GM18498 (cell line): ENCODE measurements at regions not wholly inside any gene's neighbourhood (a gene's known extent, or its start where the extent isn't known, plus 50 kb on each side); places are given as distances from the start of the nearest gene placed in this dataset.
"Not testable (repeated sequence)": the region's sequence is repeated elsewhere in the genome, so short reads cannot be mapped to it uniquely, and the experiment has no call there.

Experiments
- ATAC-seq: cut with Tn5 transposase; IDR thresholded peaks from one replicate; pipeline ENCODE4 v1.9.1; 2021; ENCODE audit warnings: mild to moderate bottlenecking, moderate library complexity; ENCODE audit not compliant: unreplicated experiment

DNA sequence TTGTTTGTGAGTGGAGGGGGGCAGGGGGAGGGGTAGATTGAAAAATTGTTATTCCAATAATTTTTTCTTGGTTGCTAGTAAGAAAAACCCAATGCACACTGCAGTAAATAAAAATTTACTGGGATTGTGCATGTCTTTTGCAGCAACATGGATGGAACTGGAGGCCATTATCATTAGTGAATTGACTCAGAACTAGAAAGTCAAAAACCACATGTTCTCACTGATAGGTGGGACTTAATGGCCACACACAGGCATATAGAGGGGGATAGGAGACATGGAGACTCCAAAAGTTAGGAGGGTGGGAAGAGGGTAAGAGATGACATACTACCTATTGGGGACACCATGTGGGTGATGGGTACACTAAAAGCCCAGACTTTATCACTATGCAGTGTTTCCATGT lies 67.2 kb downstream of the BUB3 start:
- no peak for ATAC-seq

DNA sequence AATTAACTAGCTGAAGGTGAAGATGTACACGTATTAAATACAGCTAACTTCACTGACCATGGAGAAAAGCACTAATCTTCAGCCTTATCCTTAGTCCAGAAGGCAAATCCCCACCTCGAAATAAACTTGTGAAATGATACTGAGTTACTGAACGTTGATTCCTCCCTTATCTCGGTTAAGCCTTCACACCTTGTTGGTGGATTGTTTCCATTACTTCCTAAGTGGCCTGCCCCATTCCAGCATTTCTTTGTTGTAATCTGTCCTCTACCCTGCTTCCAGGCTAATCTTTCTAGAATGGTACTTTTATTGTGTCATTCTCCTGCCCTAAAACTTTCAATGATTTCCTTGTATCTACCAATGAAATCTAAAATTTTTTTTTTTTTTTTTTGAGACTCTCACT lies 68.6 kb downstream of the BUB3 start:
- ATAC-seq: no peak

DNA sequence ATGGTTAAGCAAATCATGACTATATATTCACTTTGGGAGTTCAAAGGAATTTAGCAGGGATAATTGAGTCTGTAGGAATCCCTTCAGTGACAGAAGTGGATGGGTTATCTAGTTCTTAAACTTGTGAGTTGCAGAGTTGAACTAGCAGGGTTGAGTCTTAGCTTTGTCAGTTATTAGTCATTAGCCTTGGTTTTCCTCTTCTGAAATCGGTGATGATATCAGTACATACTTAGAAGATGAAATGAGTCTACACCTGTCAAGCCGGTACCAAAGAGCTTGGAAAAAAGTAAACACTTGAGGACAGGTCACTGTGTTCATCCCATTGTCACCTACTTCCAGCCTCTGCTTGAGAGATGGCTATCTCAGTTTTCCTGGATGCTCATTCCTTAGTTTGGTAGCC lies 73.5 kb downstream of the BUB3 start:
- ATAC-seq: no peak

DNA sequence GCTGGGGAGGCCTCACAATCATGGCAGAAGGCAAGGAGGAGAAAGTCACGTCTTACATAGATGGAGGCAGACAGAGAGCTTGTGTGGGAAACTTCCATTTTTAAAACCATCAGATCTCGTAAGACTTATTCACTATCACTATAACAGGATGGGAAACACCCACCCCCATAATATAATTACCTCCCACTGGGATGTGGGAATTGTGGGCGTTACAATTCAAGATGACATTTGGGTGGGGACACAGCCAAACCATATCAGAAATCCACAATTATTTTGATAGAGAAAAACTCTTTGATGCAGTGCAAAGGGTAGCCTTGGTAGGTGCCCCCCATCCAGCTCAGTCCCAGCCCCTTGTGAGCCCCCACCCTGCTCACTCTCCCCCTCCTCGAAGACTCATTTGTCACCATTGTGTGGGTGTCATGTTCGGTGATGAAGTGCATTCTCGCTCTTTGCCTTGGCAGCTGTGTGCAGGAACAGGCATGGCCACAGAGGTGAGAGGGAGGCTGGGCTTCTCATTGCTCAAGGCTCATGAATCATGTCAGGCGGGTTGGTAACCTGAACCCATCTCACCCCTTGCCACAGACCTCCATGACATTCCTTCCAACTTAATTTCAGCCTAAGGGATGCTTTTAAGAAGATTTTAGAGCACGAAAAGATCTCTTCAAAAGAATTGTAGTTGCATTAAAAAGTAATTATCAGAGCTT lies 75.9 kb downstream of the BUB3 start:
- ATAC-seq: no peak

DNA sequence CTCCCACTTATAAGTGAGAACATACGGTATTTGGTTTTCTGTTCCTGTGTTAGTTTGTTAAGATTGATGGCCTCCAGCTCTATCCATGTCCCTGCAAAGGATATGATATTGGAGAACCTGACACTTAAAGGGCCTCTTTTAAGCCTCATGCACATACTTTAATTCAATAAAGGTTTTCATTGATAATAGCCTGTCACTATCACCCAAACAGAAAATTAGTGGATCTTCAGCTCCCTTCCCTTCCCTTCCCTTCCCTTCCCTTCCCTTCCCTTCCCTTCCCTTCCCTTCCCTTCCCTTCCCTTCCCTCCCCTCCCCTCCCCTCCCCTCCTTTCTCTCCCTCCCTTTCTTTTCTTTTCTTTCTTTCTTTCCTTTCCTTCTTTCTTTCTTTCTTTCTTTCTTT lies 78.7 kb downstream of the BUB3 start:
- ATAC-seq: not testable (repeated sequence)

DNA sequence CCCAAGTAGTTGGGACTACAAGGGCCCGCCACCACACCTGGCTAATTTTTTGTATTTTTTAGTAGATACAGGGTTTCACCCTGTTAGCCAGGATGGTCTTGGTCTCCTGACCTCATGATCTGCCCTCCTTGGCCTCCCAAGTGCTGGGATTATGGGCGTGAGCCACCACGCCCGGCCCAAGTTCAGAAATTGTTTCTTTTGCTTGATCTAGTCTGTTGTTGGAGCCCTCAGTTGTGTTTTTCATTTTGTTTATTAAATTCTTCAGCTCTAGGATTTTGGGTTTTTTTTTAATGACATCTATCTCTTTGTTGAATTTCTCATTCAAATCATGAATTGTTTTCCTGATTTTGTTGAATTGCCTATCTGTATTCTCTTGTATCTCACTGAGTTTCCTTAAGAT lies 80.8 kb downstream of the BUB3 start:
- ATAC-seq: not testable (repeated sequence)

DNA sequence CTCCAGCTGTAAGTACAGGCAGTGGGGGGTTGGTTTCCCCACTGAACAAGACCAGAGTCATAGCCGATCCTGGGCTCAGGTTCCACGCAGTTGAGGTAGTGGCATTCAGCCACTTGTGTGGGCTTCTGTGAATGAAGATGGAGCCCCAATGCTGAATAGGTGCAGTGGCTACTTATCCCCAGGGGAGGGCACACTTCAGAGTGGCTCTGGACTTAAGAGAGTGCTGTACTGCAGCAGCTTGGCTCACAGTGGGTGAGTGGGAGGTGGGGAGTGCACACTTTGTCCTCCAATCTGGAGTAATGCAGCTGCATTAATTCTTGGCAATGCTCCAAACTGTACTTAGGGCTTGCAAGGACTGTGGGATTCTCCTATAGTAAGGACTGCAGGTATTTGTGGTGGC lies 81.9 kb downstream of the BUB3 start:
- ATAC-seq: no peak

DNA sequence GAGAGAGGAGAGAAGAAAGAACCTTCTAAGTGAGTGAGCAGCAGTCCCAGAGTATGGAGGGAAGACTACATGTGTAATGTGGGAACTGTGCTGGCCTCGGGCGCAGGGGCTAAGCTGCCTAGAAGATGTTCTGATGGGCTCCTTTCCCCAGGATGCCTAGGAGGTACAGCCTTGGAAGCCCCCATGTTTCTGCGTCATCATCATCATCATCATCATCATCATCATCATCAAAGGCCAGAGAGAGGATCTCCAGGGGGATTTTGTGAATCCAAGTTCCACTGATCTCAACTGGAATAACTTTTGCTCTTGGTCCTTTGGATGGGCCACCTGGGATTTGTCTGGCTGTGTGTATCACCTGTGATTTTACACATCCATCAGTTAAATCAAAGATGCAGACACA lies 86.0 kb downstream of the BUB3 start:
- ATAC-seq: no peak

DNA sequence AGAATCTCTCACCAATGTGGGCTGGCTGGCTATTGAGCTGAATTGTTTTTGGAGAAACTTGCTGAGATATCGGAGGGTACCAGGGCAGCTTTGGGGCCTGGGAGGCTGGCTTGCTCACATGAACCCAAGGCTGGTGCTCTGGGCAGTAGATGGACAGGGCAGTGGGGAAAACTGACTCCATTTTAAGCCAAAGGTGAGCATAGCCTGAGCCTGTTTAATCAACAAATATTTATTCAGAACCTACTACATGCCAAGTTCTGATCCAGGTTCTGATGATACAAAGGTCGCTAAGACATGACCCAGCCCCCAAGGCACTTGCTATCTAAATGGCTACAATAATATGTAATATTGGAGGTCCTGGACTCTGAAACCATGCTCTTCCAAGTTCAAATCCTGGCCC lies 86.6 kb downstream of the BUB3 start:
- ATAC-seq: no peak

DNA sequence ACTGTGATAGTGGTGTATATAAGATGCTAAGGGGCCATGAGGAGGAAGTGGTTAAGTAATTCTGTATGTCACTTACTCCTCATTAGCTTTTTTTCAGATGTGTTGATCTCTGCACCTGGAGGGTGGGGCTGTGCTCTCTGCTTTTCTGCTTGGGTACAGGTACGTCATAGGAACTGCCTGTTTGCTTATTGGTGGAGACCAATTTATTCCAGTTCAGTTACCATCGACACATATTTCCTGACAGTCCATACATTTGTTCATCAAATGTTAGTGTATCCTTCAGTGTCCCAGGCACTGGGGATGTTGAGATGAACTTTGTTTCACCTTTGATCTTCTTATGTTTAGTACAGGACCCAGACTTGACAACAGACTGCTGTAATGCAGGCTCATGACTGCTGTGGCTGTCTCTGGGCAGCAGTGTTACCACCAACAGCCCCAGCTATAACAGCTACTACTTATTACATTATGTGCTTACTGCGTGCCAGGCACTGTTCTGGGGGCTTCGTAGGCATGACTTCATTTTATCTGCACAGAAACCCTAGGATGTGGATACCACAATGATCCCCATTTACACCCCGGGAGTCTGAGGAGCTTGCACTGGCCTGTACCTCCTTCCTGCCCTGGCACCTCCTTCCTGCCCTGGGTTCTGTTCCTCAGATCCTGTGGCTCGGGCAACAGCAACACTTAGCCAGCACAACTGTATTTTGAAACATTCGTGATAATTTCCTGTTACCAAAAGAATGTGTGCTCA lies 87.4 kb downstream of the BUB3 start:
- peak; percentile 68 for ATAC-seq

DNA sequence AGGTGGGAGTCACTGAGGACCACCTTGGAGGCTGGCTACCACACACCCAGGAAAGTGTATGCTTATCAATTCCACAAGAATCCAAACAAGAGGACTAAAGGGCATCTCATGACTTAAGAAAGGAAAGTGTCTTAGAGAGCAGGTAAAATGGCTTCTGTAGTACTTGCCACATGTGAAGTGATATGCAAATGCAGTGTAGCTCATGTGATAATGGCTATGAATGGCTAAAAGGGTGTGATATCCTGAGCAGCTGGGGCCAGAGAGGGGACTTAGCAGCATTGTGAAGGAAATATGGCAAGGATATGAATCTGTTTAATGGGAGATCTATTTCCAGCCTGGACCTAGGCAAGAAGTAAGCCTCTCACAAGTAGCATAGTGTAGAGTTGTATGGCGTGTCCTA lies 90.5 kb downstream of the BUB3 start:
- ATAC-seq: no peak

DNA sequence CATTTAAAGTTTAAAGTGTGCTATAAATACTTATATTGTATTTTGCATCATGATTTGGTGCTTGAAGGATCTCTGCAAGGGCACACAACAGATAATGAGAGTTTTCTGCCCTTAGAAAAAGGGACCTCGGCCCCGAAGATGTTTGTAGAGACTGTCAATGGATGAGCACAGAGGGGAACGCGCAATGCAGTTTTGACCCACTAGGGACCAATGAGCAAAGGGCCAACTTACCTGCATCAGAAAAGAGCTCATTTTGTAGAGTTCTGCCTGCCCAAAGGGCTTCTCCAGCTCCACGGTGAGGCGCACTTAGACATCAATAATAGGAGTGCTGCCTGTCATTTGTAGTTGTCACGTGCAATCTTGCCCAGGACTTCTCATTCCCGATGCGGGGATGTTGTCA lies 91.1 kb downstream of the BUB3 start:
- no peak for ATAC-seq

DNA sequence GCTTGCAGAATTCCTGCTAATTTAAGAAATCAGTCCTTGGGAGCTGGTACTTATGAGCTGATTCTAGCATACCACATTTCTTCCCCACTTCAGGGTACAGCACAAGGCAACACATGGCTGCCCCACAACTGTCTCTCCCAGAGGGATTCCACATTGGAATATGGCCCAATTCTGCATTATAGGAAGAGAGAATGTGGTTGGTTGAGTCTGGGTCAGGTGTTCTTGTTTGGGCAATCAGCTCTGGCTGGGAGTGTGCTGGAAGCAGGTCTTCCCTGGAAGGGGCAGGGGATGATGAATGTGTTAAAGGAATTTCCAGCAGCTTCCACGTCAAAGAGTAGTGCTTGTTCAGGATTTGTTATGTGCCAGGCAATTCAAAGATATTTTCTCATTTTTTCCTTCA lies 95.7 kb downstream of the BUB3 start:
- ATAC-seq: no peak

DNA sequence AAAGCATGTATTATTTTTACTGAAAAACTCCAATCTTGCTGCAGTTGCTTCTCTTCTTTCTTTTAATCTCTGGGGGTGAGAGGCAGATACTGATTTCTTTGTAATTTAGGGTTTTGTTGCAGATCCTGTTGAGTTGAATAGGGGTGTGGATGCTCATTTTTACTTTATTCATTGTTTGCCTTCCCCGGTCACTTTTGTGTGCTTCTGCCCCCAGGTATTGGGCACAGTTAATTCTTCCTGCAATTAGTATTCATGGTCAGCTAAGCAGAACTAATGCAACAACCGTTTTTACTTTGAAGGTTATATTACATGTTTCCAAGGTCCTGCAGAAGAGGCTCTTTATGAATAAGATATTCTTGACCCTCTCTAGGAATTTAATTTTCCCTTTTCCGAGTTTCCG lies 96.4 kb downstream of the BUB3 start:
- ATAC-seq: no peak

DNA sequence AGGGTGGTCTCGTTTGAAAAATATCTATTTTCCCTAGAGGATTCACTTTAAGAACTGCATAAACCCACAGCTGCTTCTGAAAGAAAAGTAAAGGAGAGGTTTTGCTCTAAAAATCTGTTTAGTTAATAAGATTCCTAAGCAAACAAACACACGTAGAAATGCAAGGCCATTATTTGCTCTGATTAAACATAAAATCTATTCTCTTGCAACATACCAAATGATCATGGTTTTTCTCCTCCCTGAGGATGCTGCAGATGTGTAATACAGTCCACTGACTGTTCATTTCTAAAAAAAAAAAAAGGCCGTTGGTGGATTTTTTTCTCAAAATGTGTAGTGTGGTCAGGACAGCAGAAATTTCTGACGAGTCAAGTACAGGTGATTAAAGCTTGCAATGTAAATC lies 98.6 kb downstream of the BUB3 start:
- no peak for ATAC-seq

DNA sequence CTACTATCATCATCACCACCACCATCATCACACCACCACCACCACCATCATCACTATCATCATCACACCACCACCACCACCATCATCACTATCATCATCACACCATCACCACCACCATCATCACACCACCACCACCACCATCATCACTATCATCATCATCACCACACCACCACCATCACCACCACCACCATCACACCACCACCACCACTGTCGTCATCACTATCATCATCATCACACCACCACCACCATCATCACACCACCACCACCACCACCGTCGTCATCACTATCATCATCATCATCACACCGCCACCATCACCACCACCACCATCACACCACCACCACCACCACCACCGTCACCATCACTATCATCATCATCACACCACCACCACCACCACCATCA lies 100.1 kb downstream of the BUB3 start:
- ATAC-seq: not testable (repeated sequence)

DNA sequence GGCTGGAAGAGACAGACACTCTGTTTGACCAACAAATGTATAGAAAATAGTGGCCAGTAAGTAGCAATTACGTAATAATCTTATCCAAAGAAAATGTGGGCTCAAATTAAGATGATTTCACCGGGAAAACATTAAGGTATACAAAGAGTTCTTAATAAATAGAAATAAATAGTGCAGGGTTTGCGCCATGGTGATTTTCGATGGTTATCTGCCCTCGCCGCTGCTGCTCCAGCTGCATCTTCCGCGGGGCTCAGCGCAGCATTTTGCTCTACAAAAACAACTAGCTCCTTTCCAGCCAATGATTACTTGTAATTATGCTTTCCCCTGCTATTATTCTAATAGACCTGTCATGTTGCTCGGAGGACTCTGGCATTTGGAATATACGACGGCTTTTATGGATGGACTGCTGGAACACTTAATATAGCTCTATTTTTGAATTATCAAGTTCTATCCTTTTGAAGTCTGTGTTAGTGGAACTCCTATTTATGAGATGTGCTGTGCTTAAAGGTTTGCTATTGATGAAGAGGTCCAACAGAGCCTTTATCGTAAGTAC lies 103.8 kb downstream of the BUB3 start:
- ATAC-seq: no peak

DNA sequence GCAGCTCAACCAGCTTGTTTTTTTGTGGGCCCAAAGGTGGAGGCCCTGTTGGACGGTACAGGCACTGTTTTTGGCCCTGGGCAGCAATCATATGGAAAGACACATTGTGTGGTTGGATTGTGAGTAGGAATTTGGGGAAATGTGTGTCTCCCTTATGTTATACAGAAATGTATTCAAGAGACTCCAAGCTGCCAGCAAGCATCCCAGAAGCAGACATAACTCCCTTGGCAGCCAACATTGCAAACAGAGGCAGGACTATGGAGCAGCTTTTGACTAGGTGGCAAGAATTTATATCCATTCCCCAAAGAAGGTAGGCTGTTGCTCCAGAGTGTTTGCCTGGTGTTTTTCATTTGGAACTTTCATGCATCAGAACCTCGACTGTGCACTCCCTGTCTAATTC lies 104.9 kb downstream of the BUB3 start:
- ATAC-seq: no peak

DNA sequence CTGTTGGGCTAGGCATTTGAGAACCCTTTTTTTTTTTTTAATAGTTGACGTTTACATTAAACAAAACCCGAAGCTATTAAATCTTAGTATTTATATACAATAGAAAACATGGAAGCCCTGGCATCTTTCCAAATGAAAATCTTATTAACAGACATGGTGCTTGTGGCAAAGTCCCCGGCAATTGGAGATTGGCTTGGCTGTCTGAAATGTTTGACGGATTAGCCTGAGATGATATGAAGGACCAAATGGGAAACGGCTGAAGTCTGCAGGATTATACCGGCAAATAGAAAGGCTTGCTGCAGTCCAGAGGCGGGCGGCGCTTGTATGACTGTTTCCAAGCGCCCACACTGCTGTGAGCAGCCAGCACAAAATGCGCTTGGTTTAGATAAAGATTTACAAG lies 105.6 kb downstream of the BUB3 start:
- no peak for ATAC-seq

DNA sequence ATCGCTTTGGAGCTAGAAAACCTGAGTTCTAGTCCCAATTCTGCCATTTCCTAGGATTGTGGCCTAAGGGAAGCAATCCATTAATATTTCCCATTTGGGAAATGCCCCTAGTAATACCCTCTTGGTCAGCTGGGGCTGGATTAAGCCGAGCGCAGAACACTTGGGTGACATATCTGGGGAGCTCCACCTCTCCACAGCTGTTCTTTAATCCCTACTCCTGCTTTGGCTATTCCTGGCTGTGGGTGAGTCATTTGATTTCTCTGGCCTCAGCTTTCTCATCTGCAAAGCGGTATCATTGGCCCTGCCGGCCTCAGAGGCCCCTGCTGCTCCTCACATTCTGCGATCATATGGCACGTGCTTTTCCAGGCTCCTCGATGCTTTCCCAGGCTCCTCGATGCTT lies 108.3 kb downstream of the BUB3 start:
- ATAC-seq: no peak

DNA sequence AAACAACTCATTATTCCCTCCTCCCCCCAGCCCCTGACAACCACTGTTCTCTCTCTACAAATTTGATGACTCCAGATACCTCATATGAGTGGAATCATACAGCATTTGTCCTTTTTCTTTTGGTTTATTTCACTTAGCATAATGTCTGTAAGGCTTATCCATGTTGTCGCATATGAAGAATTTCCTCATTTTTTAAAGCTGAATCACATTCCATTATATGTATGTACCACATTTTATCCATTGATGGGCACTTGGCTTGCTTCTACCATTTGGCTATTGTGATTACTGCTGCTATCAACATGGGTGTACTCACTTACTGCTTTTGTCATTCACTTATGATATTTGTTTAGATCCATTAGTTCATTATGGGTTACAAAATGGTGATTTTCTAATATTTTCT lies 112.8 kb downstream of the BUB3 start:
- ATAC-seq: no peak

DNA sequence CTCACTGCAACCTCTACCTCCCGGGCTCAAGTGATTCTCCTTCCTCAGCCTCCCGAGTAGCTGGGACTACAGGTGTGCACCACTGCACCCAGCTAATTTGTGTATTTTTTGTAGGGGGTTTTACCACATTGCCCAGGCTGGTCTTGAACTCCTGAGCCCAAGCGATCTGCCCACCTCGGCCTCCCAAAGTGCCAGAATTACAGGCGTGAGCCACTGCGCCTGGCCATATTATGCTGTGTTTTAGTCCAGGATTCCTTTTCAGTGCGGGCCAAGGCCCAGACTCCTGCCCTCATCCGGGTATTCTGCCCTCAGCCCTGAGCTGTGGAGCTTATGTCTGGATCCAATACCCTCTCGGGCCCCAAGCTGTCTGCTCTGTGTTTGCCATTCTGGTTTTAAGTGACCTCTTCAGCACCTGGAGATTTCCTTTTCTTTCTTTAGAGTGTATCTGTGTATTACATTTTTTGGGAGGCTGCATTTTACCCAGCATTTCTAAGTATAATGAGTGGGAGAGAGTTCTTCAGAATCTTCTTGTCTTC lies 114.9 kb downstream of the BUB3 start:
- ATAC-seq: no peak
